ENCODE measurements at regions not wholly inside any gene's neighbourhood (a gene's known extent, or its start where the extent isn't known, plus 50 kb on each side); places are given as distances from the start of the nearest gene placed in this dataset.

- intact Hi-C loops (cut with DNase I) = no loop called here
- no peaks in the 10 kb centered on the region for H3K9me3 ChIP-seq
- 83 to 85% methylated on average over 3 of the region's 3 CpGs for WGBS, 2 donors
- H3K4me3 ChIP-seq = no peak overlapping the region
- H3K27me3 ChIP-seq = no peaks in the 10 kb centered on the region
- no peak for DNase-seq
- no peak for TF ChIP-seq EP300 (IDR thresholded peaks at IDR 0.05)
- no peak for TF ChIP-seq POLR2AphosphoS5 (IDR thresholded peaks at IDR 0.05)
- TF ChIP-seq CTCF (IDR thresholded peaks at IDR 0.05) = no peak
- TF ChIP-seq POLR2A (IDR thresholded peaks at IDR 0.05) = no peak
- H3K27ac ChIP-seq = no peak overlapping the region
- no peaks in the 10 kb centered on the region for H3K36me3 ChIP-seq
- peaks cover 0 to 15% (median 7%) of the 10 kb centered on the region in 4 donors for H3K4me1 ChIP-seq
Measured at GRCh38 chr2:12592296-12592695, 124.4 kb upstream of the TRIB2 start.

GRCh38 chr2:12594590-12594989 lies 122.1 kb upstream of the TRIB2 start:
- DNase-seq = no peak
- 86 to 94% methylated on average over 4 of the region's 4 CpGs for WGBS, 2 donors
- no peaks in the 10 kb centered on the region for H3K27me3 ChIP-seq
- no peaks in the 10 kb centered on the region for H3K36me3 ChIP-seq
- no peaks in the 10 kb centered on the region for H3K9me3 ChIP-seq
- H3K4me3 ChIP-seq = no peak overlapping the region
- H3K27ac ChIP-seq = no peak overlapping the region
- intact Hi-C loops (cut with DNase I) = no loop called here
- no peak for TF ChIP-seq EP300 (IDR thresholded peaks at IDR 0.05)
- TF ChIP-seq POLR2AphosphoS5 (IDR thresholded peaks at IDR 0.05) = no peak
- TF ChIP-seq CTCF (IDR thresholded peaks at IDR 0.05) = no peak
- TF ChIP-seq POLR2A (IDR thresholded peaks at IDR 0.05) = no peak
- H3K4me1 ChIP-seq = peaks cover 0 to 5% (median 0%) of the 10 kb centered on the region in 4 donors

GRCh38 chr2:12596771-12597170 lies 120.0 kb upstream of the TRIB2 start:
- Histone ChIP-seq H3K27me3 (no peaks in the 10 kb centered on the region), H3K4me1 (peaks cover 0 to 5% (median 0%) of the 10 kb centered on the region in 4 donors), H3K9me3 (no peaks in the 10 kb centered on the region), H3K27ac (no peak overlapping the region), H3K4me3 (no peak overlapping the region), H3K36me3 (no peaks in the 10 kb centered on the region)
- intact Hi-C loops (cut with DNase I) = no loop called here
- no peak for DNase-seq
- TF ChIP-seq EP300 (IDR thresholded peaks at IDR 0.05) = no peak
- no peak for TF ChIP-seq POLR2AphosphoS5 (IDR thresholded peaks at IDR 0.05)
- no peak for TF ChIP-seq CTCF (IDR thresholded peaks at IDR 0.05)
- no peak for TF ChIP-seq POLR2A (IDR thresholded peaks at IDR 0.05)
- WGBS, 2 donors = 89 to 94% methylated on average over 3 of the region's 3 CpGs

- TF ChIP-seq POLR2A (IDR thresholded peaks at IDR 0.05) (no peak), POLR2AphosphoS5 (IDR thresholded peaks at IDR 0.05) (no peak), CTCF (IDR thresholded peaks at IDR 0.05) (no peak), EP300 (IDR thresholded peaks at IDR 0.05) (no peak)
- H3K27me3 ChIP-seq = no peaks in the 10 kb centered on the region
Measured at GRCh38 chr2:12597610-12598009, 119.1 kb upstream of the TRIB2 start.

GRCh38 chr2:12602661-12603060 lies 114.1 kb upstream of the TRIB2 start:
- TF ChIP-seq CTCF (IDR thresholded peaks at IDR 0.05) = no peak
- no peak for TF ChIP-seq EP300 (IDR thresholded peaks at IDR 0.05)
- TF ChIP-seq POLR2AphosphoS5 (IDR thresholded peaks at IDR 0.05) = no peak
- no peak for TF ChIP-seq POLR2A (IDR thresholded peaks at IDR 0.05)
- WGBS, 2 donors = 92 to 96% methylated on average over 2 of the region's 2 CpGs
- no peaks in the 10 kb centered on the region for H3K27me3 ChIP-seq
- H3K27ac ChIP-seq = no peak overlapping the region
- H3K4me1 ChIP-seq = peaks cover 0 to 16% (median 12%) of the 10 kb centered on the region in 4 donors
- DNase-seq = no peak
- H3K9me3 ChIP-seq = no peaks in the 10 kb centered on the region
- H3K36me3 ChIP-seq = no peaks in the 10 kb centered on the region
- H3K4me3 ChIP-seq = no peak overlapping the region
- intact Hi-C loops (cut with DNase I) = no loop called here

More at GRCh38 chr2:12597610-12598009, 119.1 kb upstream of the TRIB2 start:
- H3K9me3 ChIP-seq = no peaks in the 10 kb centered on the region
- 85 to 93% methylated on average over 2 of the region's 2 CpGs for WGBS, 2 donors
- intact Hi-C loops (cut with DNase I) = no loop called here
- H3K36me3 ChIP-seq = no peaks in the 10 kb centered on the region
- no peak overlapping the region for H3K27ac ChIP-seq
- no peak for DNase-seq
- H3K4me3 ChIP-seq = no peak overlapping the region
- peaks cover 0 to 5% (median 0%) of the 10 kb centered on the region in 4 donors for H3K4me1 ChIP-seq
